Left ventricle myocardium inferior (tissue), 1 donor: ENCODE measurements at regions not wholly inside any gene's neighbourhood (a gene's known extent, or its start where the extent isn't known, plus 50 kb on each side); places are given as distances from the start of the nearest gene placed in this dataset.

Source experiments
- DNase-seq: peaks from one replicate; pipeline ENCODE4 v3.0.0-alpha.2; 2020
- H3K27ac ChIP-seq: fragments of 200-600 bp; replicated peaks from 2 replicates; pipeline ENCODE4 v1.8.0; 2021
- H3K27me3 ChIP-seq: fragments of 200-600 bp; 2 replicates; pipeline ENCODE4 v1.8.0; 2021; ENCODE audit warnings: low read depth
- H3K36me3 ChIP-seq: fragments of 200-600 bp; 2 replicates; pipeline ENCODE4 v1.8.0; 2021
- H3K4me1 ChIP-seq: fragments of 200-600 bp; 2 replicates; pipeline ENCODE4 v1.8.0; 2021
- H3K4me3 ChIP-seq: fragments of 200-600 bp; 2 replicates; pipeline ENCODE4 v1.8.0; 2021; ENCODE audit warnings: mild to moderate bottlenecking, moderate library complexity
- H3K9me3 ChIP-seq: fragments of 200-600 bp; replicated peaks from 2 replicates; pipeline ENCODE4 v1.8.0; 2021
- intact Hi-C: fragments of 100-400 bp; cut with micrococcal nuclease; formaldehyde crosslinking; loops from one replicate; pipeline ENCODE4 v1.11.0; 2022
- TF ChIP-seq, protein P1 (sequence below): fragments of 200-600 bp; IDR thresholded peaks from 2 replicates; pipeline ENCODE4 v1.8.0; 2021; ENCODE audit warnings: antibody characterized with exemption, mild to moderate bottlenecking, borderline replicate concordance
- donor health status: DM: no; HTN: yes; CAD: no; lungs with severe emphysema.

DNA sequence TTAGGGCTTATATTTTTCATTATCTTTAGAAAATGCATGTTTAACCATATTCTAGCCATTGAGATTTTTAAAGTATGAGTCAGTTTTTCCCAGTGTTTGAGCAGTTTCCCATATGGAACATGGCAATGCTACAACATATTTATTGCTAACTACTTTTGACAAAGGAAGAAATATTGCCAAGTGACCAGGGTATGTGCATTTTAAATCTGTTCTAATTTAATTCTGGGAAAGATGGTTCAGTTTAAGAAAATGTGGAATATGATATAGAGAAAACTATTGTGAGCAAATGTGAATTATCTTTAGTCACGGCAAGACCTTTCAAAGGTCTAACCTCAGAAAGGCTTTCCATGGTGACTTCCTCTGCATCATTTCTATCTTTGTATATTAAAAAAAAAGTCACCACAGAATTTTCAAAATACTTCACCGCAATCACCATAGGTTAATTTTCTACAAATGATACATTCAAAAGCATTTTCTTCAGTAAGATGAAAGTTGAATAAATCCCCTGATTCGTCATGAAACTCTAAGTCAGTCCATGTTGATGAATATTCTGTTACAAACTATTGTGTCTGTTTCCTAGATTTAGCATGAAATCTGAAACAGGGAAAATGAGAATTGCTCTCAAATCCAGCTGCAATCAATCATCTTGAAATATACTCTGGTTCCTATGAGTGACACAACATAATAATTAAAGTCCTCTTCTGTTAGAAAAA lies 2349.0 kb upstream of the TENM3 start:
- TF ChIP-seq, protein P1, sequence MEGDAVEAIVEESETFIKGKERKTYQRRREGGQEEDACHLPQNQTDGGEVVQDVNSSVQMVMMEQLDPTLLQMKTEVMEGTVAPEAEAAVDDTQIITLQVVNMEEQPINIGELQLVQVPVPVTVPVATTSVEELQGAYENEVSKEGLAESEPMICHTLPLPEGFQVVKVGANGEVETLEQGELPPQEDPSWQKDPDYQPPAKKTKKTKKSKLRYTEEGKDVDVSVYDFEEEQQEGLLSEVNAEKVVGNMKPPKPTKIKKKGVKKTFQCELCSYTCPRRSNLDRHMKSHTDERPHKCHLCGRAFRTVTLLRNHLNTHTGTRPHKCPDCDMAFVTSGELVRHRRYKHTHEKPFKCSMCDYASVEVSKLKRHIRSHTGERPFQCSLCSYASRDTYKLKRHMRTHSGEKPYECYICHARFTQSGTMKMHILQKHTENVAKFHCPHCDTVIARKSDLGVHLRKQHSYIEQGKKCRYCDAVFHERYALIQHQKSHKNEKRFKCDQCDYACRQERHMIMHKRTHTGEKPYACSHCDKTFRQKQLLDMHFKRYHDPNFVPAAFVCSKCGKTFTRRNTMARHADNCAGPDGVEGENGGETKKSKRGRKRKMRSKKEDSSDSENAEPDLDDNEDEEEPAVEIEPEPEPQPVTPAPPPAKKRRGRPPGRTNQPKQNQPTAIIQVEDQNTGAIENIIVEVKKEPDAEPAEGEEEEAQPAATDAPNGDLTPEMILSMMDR, result no peak
- Histone ChIP-seq H3K36me3 (no peaks in the 10 kb centered on the region), H3K4me3 (no peak overlapping the region), H3K27ac (no peak overlapping the region), H3K4me1 (no peaks in the 10 kb centered on the region), H3K9me3 (peaks cover 12% of the 10 kb centered on the region), H3K27me3 (no peaks in the 10 kb centered on the region)
- DNase-seq, result no peak
- intact Hi-C loops, result no loop called here

DNA sequence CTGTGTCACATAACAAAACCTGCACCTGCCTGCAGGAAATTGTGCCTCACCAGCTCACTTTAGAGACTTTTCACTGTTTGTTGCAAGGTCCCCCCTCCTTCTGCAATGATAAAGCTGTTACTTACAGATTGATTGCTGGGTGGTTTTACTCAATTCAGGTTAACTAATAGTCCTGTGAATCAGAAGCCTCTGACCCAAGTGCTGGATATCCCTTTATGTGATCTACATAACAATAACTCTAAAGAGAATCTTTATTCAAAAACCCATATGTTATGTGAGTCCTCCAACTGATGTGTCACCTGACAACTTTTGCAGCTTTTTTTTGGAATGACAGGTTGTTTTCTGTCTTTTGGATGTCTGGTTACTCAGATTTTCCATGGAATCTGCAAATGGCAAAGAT lies 2323.6 kb upstream of the TENM3 start:
- Histone ChIP-seq H3K4me1 (no peaks in the 10 kb centered on the region), H3K4me3 (no peak overlapping the region), H3K27ac (no peak overlapping the region), H3K9me3 (peaks cover 11% of the 10 kb centered on the region), H3K27me3 (no peaks in the 10 kb centered on the region), H3K36me3 (no peaks in the 10 kb centered on the region)
- TF ChIP-seq, protein P1, result no peak
- intact Hi-C loops, result no loop called here
- DNase-seq, result no peak

DNA sequence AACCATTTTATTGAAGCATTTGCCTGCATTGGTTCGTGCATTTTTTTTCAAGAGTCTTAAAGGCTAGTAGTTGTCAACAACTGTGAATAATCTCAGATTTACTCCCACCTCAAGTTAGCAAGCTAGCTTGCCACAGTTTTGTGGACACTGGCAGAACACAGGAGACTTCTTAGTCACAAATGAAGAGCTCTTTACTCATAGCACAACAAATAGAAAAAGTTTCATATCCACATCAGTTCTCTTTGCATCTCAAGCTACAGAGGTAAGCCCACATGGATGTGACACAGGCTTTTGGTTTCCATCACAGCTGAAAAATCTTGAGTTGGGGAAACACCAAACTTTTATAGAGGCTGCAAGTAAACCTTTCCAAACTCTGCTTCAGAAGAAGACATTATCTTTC lies 2315.7 kb upstream of the TENM3 start:
- intact Hi-C loops, result no loop called here
- Histone ChIP-seq H3K9me3 (peaks cover 8% of the 10 kb centered on the region), H3K4me1 (no peaks in the 10 kb centered on the region)

DNA sequence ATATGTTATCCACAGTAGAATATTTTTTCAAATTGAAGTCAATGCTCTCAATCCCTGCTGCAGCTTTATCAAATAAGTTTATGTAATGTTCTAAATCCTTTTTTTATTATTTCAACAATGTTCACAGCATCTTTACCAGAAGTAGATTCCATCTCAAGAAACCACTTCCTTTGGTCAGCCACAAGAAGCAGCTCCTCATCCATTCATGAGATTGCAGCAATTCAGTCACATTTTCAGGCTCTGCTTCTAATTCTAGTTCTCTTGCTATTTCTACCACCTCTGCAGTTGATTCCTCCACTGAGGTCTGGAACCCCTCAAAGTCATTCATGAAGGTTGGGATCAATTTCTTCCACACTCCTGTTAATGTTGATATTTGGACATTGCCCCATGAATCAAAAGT lies 2301.3 kb upstream of the TENM3 start:
- DNase-seq, result no peak
- TF ChIP-seq, protein P1, result no peak
- no peak overlapping the region for H3K4me3 ChIP-seq
- no peaks in the 10 kb centered on the region for H3K4me1 ChIP-seq
- intact Hi-C loops, result no loop called here
- H3K27me3 ChIP-seq, result no peaks in the 10 kb centered on the region
- H3K27ac ChIP-seq, result no peak overlapping the region
- peaks cover 74% of the 10 kb centered on the region for H3K9me3 ChIP-seq
- H3K36me3 ChIP-seq, result no peaks in the 10 kb centered on the region

More for the DNA sequence above, 2315.7 kb upstream of the TENM3 start:
- TF ChIP-seq, protein P1, result no peak
- no peaks in the 10 kb centered on the region for H3K36me3 ChIP-seq
- DNase-seq, result no peak
- no peak overlapping the region for H3K4me3 ChIP-seq
- no peaks in the 10 kb centered on the region for H3K27me3 ChIP-seq
- H3K27ac ChIP-seq, result no peak overlapping the region

DNA sequence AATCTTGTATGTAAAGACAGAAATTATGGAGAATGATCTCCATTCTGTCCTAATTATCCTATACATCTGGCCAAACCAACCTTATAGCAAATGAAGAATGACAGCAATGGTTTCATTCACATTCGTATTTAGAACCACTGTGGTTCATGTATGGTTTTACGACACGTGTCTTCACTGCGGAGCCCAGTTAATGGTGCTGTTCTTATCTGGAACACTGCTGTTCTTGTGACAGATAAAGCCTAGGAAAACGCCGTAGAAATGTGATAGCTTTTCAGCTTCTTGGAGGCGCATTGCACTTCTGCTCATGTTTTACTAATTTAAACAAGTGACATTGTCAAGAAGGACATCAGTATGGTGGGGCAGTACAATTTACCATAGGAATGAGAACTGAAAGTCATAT lies 2266.4 kb upstream of the TENM3 start:
- TF ChIP-seq, protein P1, result no peak
- H3K36me3 ChIP-seq, result no peaks in the 10 kb centered on the region
- no peak overlapping the region for H3K27ac ChIP-seq
- peaks cover 15% of the 10 kb centered on the region for H3K9me3 ChIP-seq
- no peaks in the 10 kb centered on the region for H3K27me3 ChIP-seq
- no peaks in the 10 kb centered on the region for H3K4me1 ChIP-seq
- DNase-seq, result no peak
- intact Hi-C loops, result no loop called here
- H3K4me3 ChIP-seq, result no peak overlapping the region

DNA sequence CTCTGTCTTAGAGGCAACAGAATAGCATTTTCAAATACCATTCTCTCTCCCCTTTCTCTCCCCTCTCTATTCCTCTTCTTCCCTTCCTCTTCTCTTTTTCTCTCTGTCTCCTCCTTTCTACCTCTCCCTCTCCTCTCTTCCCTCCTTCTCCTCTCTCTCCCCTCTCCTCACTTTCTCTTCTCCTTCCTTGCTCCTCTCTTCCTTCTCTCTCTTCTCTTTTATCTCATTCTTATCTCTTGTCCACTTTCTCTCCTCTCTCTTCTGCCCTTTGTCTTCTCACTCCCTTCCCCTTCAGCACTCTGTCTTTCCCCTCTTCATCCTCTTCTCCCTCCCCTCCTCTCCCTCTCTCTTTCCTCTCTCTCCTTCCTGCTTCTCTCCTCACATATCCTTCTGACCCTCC lies 2265.8 kb upstream of the TENM3 start:
- Histone ChIP-seq H3K27ac (no peak overlapping the region), H3K4me1 (no peaks in the 10 kb centered on the region), H3K4me3 (no peak overlapping the region), H3K27me3 (no peaks in the 10 kb centered on the region), H3K36me3 (no peaks in the 10 kb centered on the region), H3K9me3 (peaks cover 15% of the 10 kb centered on the region)
- intact Hi-C loops, result no loop called here
- TF ChIP-seq, protein P1, result no peak
- no peak for DNase-seq
